PC-3 (cell line): ENCODE measurements at regions not wholly inside any gene's neighbourhood (a gene's known extent, or its start where the extent isn't known, plus 50 kb on each side); places are given as distances from the start of the nearest gene placed in this dataset.

ENCODE experiments used
- EZH2 ChIP-seq: fragments of 300-600 bp; sonication (generic); IDR thresholded peaks from one replicate; pipeline ENCODE4 v1.6.1; 2017; ENCODE audit warnings: antibody characterized with exemption, mild to moderate bottlenecking, low read length; ENCODE audit not compliant: unreplicated experiment
- EZH2phosphoT487 ChIP-seq: fragments of 300-600 bp; sonication (generic); IDR thresholded peaks from 2 replicates; pipeline ENCODE4 v1.6.1; 2018; ENCODE audit warnings: mild to moderate bottlenecking, antibody characterized with exemption, low read length, borderline replicate concordance
- TF ChIP-seq, protein P1 (sequence below): fragments of 300-600 bp; sonication (generic); conservative IDR thresholded peaks from 2 replicates; pipeline ENCODE4 v1.5.1; 2017; ENCODE audit warnings: antibody characterized with exemption, low read depth, mild to moderate bottlenecking, low read length

DNA sequence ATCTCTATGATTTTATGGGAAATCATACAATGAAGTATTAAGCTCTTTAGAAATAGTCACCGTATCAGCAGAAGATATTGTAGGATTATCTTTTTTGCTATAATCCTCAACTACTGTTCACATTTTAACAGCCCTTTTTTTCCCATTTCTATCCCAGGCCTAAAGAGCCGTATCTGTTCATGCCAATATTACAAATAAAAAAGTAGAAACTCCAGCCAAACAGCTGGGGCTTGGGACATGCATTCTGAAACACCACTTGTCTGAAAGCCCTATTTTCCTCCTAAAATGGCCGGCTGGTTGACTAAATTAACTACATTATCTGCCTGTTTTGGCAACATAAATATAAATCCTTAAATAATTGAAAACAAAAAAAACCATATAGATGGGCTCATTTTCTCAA, 477.8 kb downstream of the CDH2 start:
- TF ChIP-seq EZH2phosphoT487 (no peak), EZH2 (no peak)
- TF ChIP-seq, protein P1, sequence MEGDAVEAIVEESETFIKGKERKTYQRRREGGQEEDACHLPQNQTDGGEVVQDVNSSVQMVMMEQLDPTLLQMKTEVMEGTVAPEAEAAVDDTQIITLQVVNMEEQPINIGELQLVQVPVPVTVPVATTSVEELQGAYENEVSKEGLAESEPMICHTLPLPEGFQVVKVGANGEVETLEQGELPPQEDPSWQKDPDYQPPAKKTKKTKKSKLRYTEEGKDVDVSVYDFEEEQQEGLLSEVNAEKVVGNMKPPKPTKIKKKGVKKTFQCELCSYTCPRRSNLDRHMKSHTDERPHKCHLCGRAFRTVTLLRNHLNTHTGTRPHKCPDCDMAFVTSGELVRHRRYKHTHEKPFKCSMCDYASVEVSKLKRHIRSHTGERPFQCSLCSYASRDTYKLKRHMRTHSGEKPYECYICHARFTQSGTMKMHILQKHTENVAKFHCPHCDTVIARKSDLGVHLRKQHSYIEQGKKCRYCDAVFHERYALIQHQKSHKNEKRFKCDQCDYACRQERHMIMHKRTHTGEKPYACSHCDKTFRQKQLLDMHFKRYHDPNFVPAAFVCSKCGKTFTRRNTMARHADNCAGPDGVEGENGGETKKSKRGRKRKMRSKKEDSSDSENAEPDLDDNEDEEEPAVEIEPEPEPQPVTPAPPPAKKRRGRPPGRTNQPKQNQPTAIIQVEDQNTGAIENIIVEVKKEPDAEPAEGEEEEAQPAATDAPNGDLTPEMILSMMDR = no peak
